ENCODE measurements at regions not wholly inside any gene's neighbourhood (a gene's known extent, or its start where the extent isn't known, plus 50 kb on each side); places are given as distances from the start of the nearest gene placed in this dataset.

GRCh38 chr11:90809581-90809980 lies 586.7 kb upstream of the CHORDC1 start:
- TF ChIP-seq, protein P1, sequence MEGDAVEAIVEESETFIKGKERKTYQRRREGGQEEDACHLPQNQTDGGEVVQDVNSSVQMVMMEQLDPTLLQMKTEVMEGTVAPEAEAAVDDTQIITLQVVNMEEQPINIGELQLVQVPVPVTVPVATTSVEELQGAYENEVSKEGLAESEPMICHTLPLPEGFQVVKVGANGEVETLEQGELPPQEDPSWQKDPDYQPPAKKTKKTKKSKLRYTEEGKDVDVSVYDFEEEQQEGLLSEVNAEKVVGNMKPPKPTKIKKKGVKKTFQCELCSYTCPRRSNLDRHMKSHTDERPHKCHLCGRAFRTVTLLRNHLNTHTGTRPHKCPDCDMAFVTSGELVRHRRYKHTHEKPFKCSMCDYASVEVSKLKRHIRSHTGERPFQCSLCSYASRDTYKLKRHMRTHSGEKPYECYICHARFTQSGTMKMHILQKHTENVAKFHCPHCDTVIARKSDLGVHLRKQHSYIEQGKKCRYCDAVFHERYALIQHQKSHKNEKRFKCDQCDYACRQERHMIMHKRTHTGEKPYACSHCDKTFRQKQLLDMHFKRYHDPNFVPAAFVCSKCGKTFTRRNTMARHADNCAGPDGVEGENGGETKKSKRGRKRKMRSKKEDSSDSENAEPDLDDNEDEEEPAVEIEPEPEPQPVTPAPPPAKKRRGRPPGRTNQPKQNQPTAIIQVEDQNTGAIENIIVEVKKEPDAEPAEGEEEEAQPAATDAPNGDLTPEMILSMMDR (IDR thresholded peaks at IDR 0.05; ENCODE audit: borderline replicate concordance, insufficient read depth, low read depth, low read length): no peak
- no peak overlapping the region for H3K4me3 ChIP-seq (ENCODE audit: low read depth, low read length)

DNA sequence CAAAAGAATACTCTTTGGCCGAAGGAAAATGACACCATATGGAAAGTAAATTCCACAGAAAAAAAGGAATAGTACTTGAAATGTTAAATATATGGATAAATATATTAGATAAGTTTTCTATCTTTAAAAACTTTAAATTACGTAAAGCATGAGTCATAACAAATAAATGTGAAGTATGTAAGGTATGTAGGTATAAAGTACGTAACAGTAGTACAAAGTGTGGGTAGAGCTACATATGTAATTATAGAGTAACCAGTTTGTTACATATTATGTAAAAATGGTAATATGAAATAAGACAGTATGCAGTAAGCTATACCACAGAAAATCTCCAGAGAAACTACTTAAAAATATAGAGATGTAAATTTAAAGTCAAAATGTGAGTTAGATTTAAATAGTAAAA lies 582.3 kb upstream of the CHORDC1 start:
- TF ChIP-seq, protein P1 (IDR thresholded peaks at IDR 0.05; ENCODE audit: borderline replicate concordance, insufficient read depth, low read depth, low read length): no peak
- H3K4me3 ChIP-seq (ENCODE audit: low read depth, low read length): no peak overlapping the region

DNA sequence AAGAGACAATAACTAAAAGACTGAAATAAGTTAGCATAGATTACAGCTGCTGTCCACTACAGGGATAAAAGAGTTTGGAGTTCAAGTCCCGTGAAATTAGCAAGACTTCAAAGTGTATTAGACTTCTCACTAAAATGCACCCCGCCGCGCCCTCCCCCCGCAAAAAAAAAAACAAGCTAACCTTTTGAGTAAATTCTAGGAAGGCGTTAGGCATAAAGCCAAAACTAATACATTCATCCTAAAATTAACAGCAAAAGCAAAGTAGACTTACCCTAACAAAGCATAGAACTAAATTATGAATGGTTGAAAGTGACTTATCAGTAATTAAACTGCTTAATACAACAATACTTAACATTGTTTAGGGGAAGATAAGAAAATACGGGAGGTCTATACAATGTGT lies 581.0 kb upstream of the CHORDC1 start:
- TF ChIP-seq, protein P1 (IDR thresholded peaks at IDR 0.05; ENCODE audit: borderline replicate concordance, insufficient read depth, low read depth, low read length): no peak
- H3K4me3 ChIP-seq (ENCODE audit: low read depth, low read length): no peak overlapping the region

- no peak overlapping the region for H3K4me3 ChIP-seq (ENCODE audit: low read depth, low read length)
- TF ChIP-seq, protein P1 (IDR thresholded peaks at IDR 0.05; ENCODE audit: borderline replicate concordance, insufficient read depth, low read depth, low read length): no peak
These were observed 580.5 kb upstream of the CHORDC1 start for GRCh38 chr11:90803366-90803765.

GRCh38 chr11:90798769-90799168 lies 575.9 kb upstream of the CHORDC1 start:
- no peak overlapping the region for H3K4me3 ChIP-seq (ENCODE audit: low read depth, low read length)
- TF ChIP-seq, protein P1 (IDR thresholded peaks at IDR 0.05; ENCODE audit: borderline replicate concordance, insufficient read depth, low read depth, low read length): no peak

DNA sequence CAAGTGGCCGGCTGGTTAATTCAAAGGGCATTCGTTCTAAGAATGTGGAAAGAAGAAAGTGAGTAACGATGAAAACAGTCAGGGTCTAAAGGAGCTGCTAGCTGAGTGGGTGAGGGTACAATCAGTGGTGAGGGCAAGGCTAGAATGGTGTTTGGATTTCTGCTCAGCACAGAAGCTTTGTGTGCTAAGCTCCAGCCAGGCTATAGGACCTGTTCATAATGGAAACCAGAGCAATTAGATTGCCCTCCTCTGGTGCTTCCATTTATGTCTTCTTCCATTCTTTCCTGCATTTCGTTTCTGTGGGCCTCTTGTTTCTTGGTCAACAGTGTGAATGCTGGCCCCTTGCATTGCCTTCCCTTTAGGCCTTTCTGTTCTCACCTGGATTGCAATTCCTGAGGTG lies 572.9 kb upstream of the CHORDC1 start:
- H3K4me3 ChIP-seq (ENCODE audit: low read depth, low read length): no peak overlapping the region
- TF ChIP-seq, protein P1 (IDR thresholded peaks at IDR 0.05; ENCODE audit: borderline replicate concordance, insufficient read depth, low read depth, low read length): no peak

- TF ChIP-seq, protein P1 (IDR thresholded peaks at IDR 0.05; ENCODE audit: borderline replicate concordance, insufficient read depth, low read depth, low read length): no peak
- no peak overlapping the region for H3K4me3 ChIP-seq (ENCODE audit: low read depth, low read length)
These were observed 566.1 kb upstream of the CHORDC1 start for GRCh38 chr11:90788961-90789360.
